ENCODE measurements at regions not wholly inside any gene's neighbourhood (a gene's known extent, or its start where the extent isn't known, plus 50 kb on each side); places are given as distances from the start of the nearest gene placed in this dataset.

- no peaks in the 10 kb centered on the region for H3K36me3 ChIP-seq (ENCODE audit: control insufficient read depth in 2 of 2, insufficient read depth in 2 of 2, low read length in 1 of 2)
- SMC1A ChIA-PET (ENCODE audit: uncharacterized antibody, unreplicated experiment) = no interaction called here
- H3K4me3 ChIP-seq = no peak overlapping the region
- H3K27me3 ChIP-seq (replicated peaks in 1 of 2; ENCODE audit: control insufficient read depth in 2 of 2, insufficient read depth in 2 of 2, low read length in 1 of 2) = no peaks in the 10 kb centered on the region
- H3K4me2 ChIP-seq (ENCODE audit: control insufficient read depth, insufficient read depth) = no peak overlapping the region
- no peaks in the 10 kb centered on the region for H3K9me3 ChIP-seq (replicated peaks; ENCODE audit: control insufficient read depth, insufficient read depth, low read length)
- no peak for TF ChIP-seq ASH2L (IDR thresholded peaks at IDR 0.05; ENCODE audit: borderline replicate concordance, low read depth)
- no peak for ATAC-seq
- no peaks in the 10 kb centered on the region for H3K79me2 ChIP-seq (ENCODE audit: control insufficient read depth, insufficient read depth, low read length)
- no peak overlapping the region for H3K27ac ChIP-seq (ENCODE audit: control insufficient read depth, insufficient read depth)
- POLR2A ChIA-PET = no interaction called here
- in situ Hi-C loops (cut with MboI) = no loop called here
- intact Hi-C loops (cut with micrococcal nuclease; ENCODE audit: unreplicated experiment) = no loop called here
- H4K20me1 ChIP-seq (ENCODE audit: control insufficient read depth, insufficient read depth) = no peaks in the 10 kb centered on the region
- CTCF ChIA-PET = interaction anchor here (0.5 kb wide), 1 partner anchor 33 kb away, joined by 3 read pairs; no protein-coding TSS in a partner anchor
- H2AFZ ChIP-seq (ENCODE audit: control insufficient read depth, low read depth, low read length) = no peak overlapping the region
- no peaks in the 10 kb centered on the region for H3K4me1 ChIP-seq (ENCODE audit: control insufficient read depth, insufficient read depth, low read length)
- RAD21 ChIA-PET (ENCODE audit: unreplicated experiment) = no interaction called here
- no peak overlapping the region for H3K9ac ChIP-seq (ENCODE audit: control insufficient read depth, insufficient read depth, low read length)
- no peak for DNase-seq (ENCODE audit: low read depth, low spot score)
- no TSS peak for BruUV-seq (replicated peaks)
- FAIRE-seq = no peak
- 9% methylated on average over 4 of the region's 4 CpGs for WGBS (ENCODE audit: insufficient coverage, insufficient replicate concordance, low lambda C conversion rate, missing lambda C conversion rate)
Observed at GRCh38 chr4:107312366-107312765, 276.3 kb upstream of the DKK2 start.

- no peak for FAIRE-seq
- ATAC-seq = no peak
- BruUV-seq (replicated peaks) = no TSS peak
- 4% methylated on average over 5 of the region's 5 CpGs for WGBS (ENCODE audit: insufficient coverage, insufficient replicate concordance, low lambda C conversion rate, missing lambda C conversion rate)
- ChIA-PET SMC1A (ENCODE audit: uncharacterized antibody, unreplicated experiment) (no interaction called here), RAD21 (ENCODE audit: unreplicated experiment) (no interaction called here), CTCF (no interaction called here), POLR2A (interaction anchor here (0.6 kb wide), 1 partner anchor 1179 kb away, joined by 3 read pairs; no protein-coding TSS in a partner anchor)
- intact Hi-C loops (cut with micrococcal nuclease; ENCODE audit: unreplicated experiment) (no loop called here), in situ Hi-C loops (cut with MboI) (no loop called here)
- Histone ChIP-seq H3K9ac (ENCODE audit: control insufficient read depth, insufficient read depth, low read length) (no peak overlapping the region), H3K4me1 (ENCODE audit: control insufficient read depth, insufficient read depth, low read length) (no peaks in the 10 kb centered on the region), H3K27ac (ENCODE audit: control insufficient read depth, insufficient read depth) (no peak overlapping the region), H2AFZ (ENCODE audit: control insufficient read depth, low read depth, low read length) (no peak overlapping the region), H3K4me3 (no peak overlapping the region), H3K36me3 (ENCODE audit: control insufficient read depth in 2 of 2, insufficient read depth in 2 of 2, low read length in 1 of 2) (no peaks in the 10 kb centered on the region), H3K9me3 (replicated peaks; ENCODE audit: control insufficient read depth, insufficient read depth, low read length) (no peaks in the 10 kb centered on the region), H3K4me2 (ENCODE audit: control insufficient read depth, insufficient read depth) (no peak overlapping the region), H3K27me3 (replicated peaks in 1 of 2; ENCODE audit: control insufficient read depth in 2 of 2, insufficient read depth in 2 of 2, low read length in 1 of 2) (no peaks in the 10 kb centered on the region), H4K20me1 (ENCODE audit: control insufficient read depth, insufficient read depth) (no peaks in the 10 kb centered on the region), H3K79me2 (ENCODE audit: control insufficient read depth, insufficient read depth, low read length) (no peaks in the 10 kb centered on the region)
- DNase-seq (ENCODE audit: low read depth, low spot score) = no peak
- TF ChIP-seq MEF2B (IDR thresholded peaks at IDR 0.05; ENCODE audit: partially characterized antibody, poor library complexity, severe bottlenecking) (no peak), POU2F2 (IDR thresholded peaks at IDR 0.05; ENCODE audit: borderline replicate concordance, low read depth, low read length) (no peak), SUPT20H (IDR thresholded peaks at IDR 0.05; ENCODE audit: borderline replicate concordance, control insufficient read depth, low read depth, low read length) (no peak), NR2F1 (conservative IDR thresholded peaks at IDR 0.05) (no peak), USF2 (IDR thresholded peaks at IDR 0.05; ENCODE audit: borderline replicate concordance, low read depth, low read length) (no peak), RUNX3 (IDR thresholded peaks at IDR 0.05; ENCODE audit: low read length) (no peak), ZNF592 (IDR thresholded peaks at IDR 0.05) (no peak), NFIC (IDR thresholded peaks at IDR 0.05; ENCODE audit: low read depth, low read length) (no peak), BHLHE40 (IDR thresholded peaks at IDR 0.05; ENCODE audit: borderline replicate concordance in 1 of 2, low read depth in 2 of 2, low read length in 1 of 2) (no peak), ASH2L (IDR thresholded peaks at IDR 0.05; ENCODE audit: borderline replicate concordance, low read depth) (no peak), ATF3 (IDR thresholded peaks at IDR 0.05; ENCODE audit: borderline replicate concordance, extremely low read depth, low read depth, low read length) (no peak)
Observed at GRCh38 chr4:107304699-107305286, 268.7 kb upstream of the DKK2 start.
